ENCODE measurements at regions not wholly inside any gene's neighbourhood (a gene's known extent, or its start where the extent isn't known, plus 50 kb on each side); places are given as distances from the start of the nearest gene placed in this dataset.

GRCh38 chr3:132198516-132198915 is 118.7 kb upstream of the ACP3 start:
- no peak overlapping the region for H3K27ac ChIP-seq
- no peaks in the 10 kb centered on the region for H3K4me1 ChIP-seq (replicated peaks in 1 of 2)
- in situ Hi-C loops (cut with MboI; ENCODE audit: low pct_unique_long_range_greater_than_20kb in 2 of 9, low sequenced_read_pairs in 9 of 9, unreplicated experiment in 9 of 9) = loop anchor here in 4 of 9 experiments (25.0 kb wide), 4 partner anchors 161 to 1161 kb away; partner anchors contain the start of genes ASTE1 (in 1 of the 4), CPNE4 (in 1 of the 4) and NEK11 (in 1 of the 4)
- peak in 4 of 8 experiments; percentile 22 to 77 (median 73) for ATAC-seq (replicated peaks in 6 of 8)
- no peak overlapping the region for H3K4me3 ChIP-seq

GRCh38 chr3:132199451-132199850 is 117.8 kb upstream of the ACP3 start:
- no peak for ATAC-seq (replicated peaks in 6 of 8)

GRCh38 chr3:132202586-132202985 is 114.6 kb upstream of the ACP3 start:
- in situ Hi-C loops (cut with MboI; ENCODE audit: low pct_unique_long_range_greater_than_20kb in 2 of 9, low sequenced_read_pairs in 9 of 9, unreplicated experiment in 9 of 9) = no loop called here
- WGBS, 10 experiments = 48 to 100% (median 90%) methylated on average over 3 of the region's 3 CpGs; no CpG with 5 or more reads in 4 of the 10 experiments
- ATAC-seq (replicated peaks in 6 of 8) = no peak
- Histone ChIP-seq H3K27ac (no peak overlapping the region), H3K4me3 (no peak overlapping the region), H3K4me1 (replicated peaks in 1 of 2) (no peaks in the 10 kb centered on the region)

More at GRCh38 chr3:132199451-132199850, 117.8 kb upstream of the ACP3 start:
- Histone ChIP-seq H3K4me1 (replicated peaks in 1 of 2) (no peaks in the 10 kb centered on the region), H3K27ac (no peak overlapping the region), H3K4me3 (no peak overlapping the region)
- in situ Hi-C loops (cut with MboI; ENCODE audit: low pct_unique_long_range_greater_than_20kb in 2 of 9, low sequenced_read_pairs in 9 of 9, unreplicated experiment in 9 of 9) = loop anchor here in 4 of 9 experiments (25.0 kb wide), 4 partner anchors 162 to 1162 kb away; partner anchors contain the start of genes ASTE1 (in 1 of the 4), CPNE4 (in 1 of the 4) and NEK11 (in 1 of the 4)
- WGBS, 10 experiments = 0 to 60% (median 32%) methylated on average over 1 of the region's 1 CpG; no CpG with 5 or more reads in 6 of the 10 experiments

- 0 to 100% (median 73%) methylated on average over 1 to 3 of the region's 3 CpGs; no CpG with 5 or more reads in 2 of the 10 experiments for WGBS, 10 experiments
- in situ Hi-C loops (cut with MboI; ENCODE audit: low pct_unique_long_range_greater_than_20kb in 2 of 9, low sequenced_read_pairs in 9 of 9, unreplicated experiment in 9 of 9) = no loop called here
- ATAC-seq (replicated peaks in 6 of 8) = no peak
- no peak overlapping the region for H3K4me3 ChIP-seq
- no peaks in the 10 kb centered on the region for H3K4me1 ChIP-seq (replicated peaks in 1 of 2)
- no peak overlapping the region for H3K27ac ChIP-seq
These were observed 113.2 kb upstream of the ACP3 start for GRCh38 chr3:132203889-132204596.

- in situ Hi-C loops (cut with MboI; ENCODE audit: low pct_unique_long_range_greater_than_20kb in 2 of 9, low sequenced_read_pairs in 9 of 9, unreplicated experiment in 9 of 9) = no loop called here
- no peak overlapping the region for H3K27ac ChIP-seq
- ATAC-seq (replicated peaks in 6 of 8) = no peak
- H3K4me1 ChIP-seq (replicated peaks in 1 of 2) = no peaks in the 10 kb centered on the region
- no peak overlapping the region for H3K4me3 ChIP-seq
These were observed 111.6 kb upstream of the ACP3 start for GRCh38 chr3:132205609-132206008.

GRCh38 chr3:132209855-132210254 is 107.4 kb upstream of the ACP3 start:
- no peaks in the 10 kb centered on the region for H3K4me1 ChIP-seq (replicated peaks in 1 of 2)
- H3K4me3 ChIP-seq = no peak overlapping the region
- no peak overlapping the region for H3K27ac ChIP-seq
- in situ Hi-C loops (cut with MboI; ENCODE audit: low pct_unique_long_range_greater_than_20kb in 2 of 9, low sequenced_read_pairs in 9 of 9, unreplicated experiment in 9 of 9) = no loop called here
- no peak for ATAC-seq (replicated peaks in 6 of 8)

GRCh38 chr3:132210476-132211346 is 106.5 kb upstream of the ACP3 start:
- Histone ChIP-seq H3K27ac (no peak overlapping the region), H3K4me3 (no peak overlapping the region), H3K4me1 (replicated peaks in 1 of 2) (no peaks in the 10 kb centered on the region)
- WGBS, 10 experiments = 19 to 77% (median 44%) methylated on average over 3 to 9 of the region's 9 CpGs; no CpG with 5 or more reads in 1 of the 10 experiments
- in situ Hi-C loops (cut with MboI; ENCODE audit: low pct_unique_long_range_greater_than_20kb in 2 of 9, low sequenced_read_pairs in 9 of 9, unreplicated experiment in 9 of 9) = no loop called here
- peak in 4 of 8 experiments; percentile 26 to 50 (median 40) for ATAC-seq (replicated peaks in 6 of 8)

GRCh38 chr3:132211896-132212295 is 105.3 kb upstream of the ACP3 start:
- Histone ChIP-seq H3K4me1 (replicated peaks in 1 of 2) (no peaks in the 10 kb centered on the region), H3K4me3 (no peak overlapping the region), H3K27ac (no peak overlapping the region)
- in situ Hi-C loops (cut with MboI; ENCODE audit: low pct_unique_long_range_greater_than_20kb in 2 of 9, low sequenced_read_pairs in 9 of 9, unreplicated experiment in 9 of 9) = no loop called here
- peak in 2 of 8 experiments; percentile 22 to 49 for ATAC-seq (replicated peaks in 6 of 8)

GRCh38 chr3:132218817-132219755 is 98.1 kb upstream of the ACP3 start:
- Histone ChIP-seq H3K27ac (no peak overlapping the region), H3K4me3 (no peak overlapping the region), H3K4me1 (replicated peaks in 1 of 2) (no peaks in the 10 kb centered on the region)
- ATAC-seq (replicated peaks in 6 of 8) = no peak
- WGBS, 10 experiments = 0 to 100% (median 48%) methylated on average over 1 to 3 of the region's 3 CpGs; no CpG with 5 or more reads in 1 of the 10 experiments
- in situ Hi-C loops (cut with MboI; ENCODE audit: low pct_unique_long_range_greater_than_20kb in 2 of 9, low sequenced_read_pairs in 9 of 9, unreplicated experiment in 9 of 9) = no loop called here

- Histone ChIP-seq H3K4me3 (no peak overlapping the region), H3K27ac (no peak overlapping the region), H3K4me1 (replicated peaks in 1 of 2) (no peaks in the 10 kb centered on the region)
- ATAC-seq (replicated peaks in 6 of 8) = no peak
- in situ Hi-C loops (cut with MboI; ENCODE audit: low pct_unique_long_range_greater_than_20kb in 2 of 9, low sequenced_read_pairs in 9 of 9, unreplicated experiment in 9 of 9) = no loop called here
- 0 to 92% (median 38%) methylated on average over 1 to 4 of the region's 4 CpGs; no CpG with 5 or more reads in 2 of the 10 experiments for WGBS, 10 experiments
These were observed 96.2 kb upstream of the ACP3 start for GRCh38 chr3:132220986-132221385.

GRCh38 chr3:132222868-132223538 is 94.2 kb upstream of the ACP3 start:
- WGBS, 10 experiments = 33 to 100% (median 74%) methylated on average over 1 to 4 of the region's 6 CpGs; no CpG with 5 or more reads in 2 of the 10 experiments
- in situ Hi-C loops (cut with MboI; ENCODE audit: low pct_unique_long_range_greater_than_20kb in 2 of 9, low sequenced_read_pairs in 9 of 9, unreplicated experiment in 9 of 9) = no loop called here
- H3K4me1 ChIP-seq (replicated peaks in 1 of 2) = no peaks in the 10 kb centered on the region

GRCh38 chr3:132225664-132226063 is 91.5 kb upstream of the ACP3 start:
- H3K4me1 ChIP-seq (replicated peaks in 1 of 2) = no peaks in the 10 kb centered on the region
- in situ Hi-C loops (cut with MboI; ENCODE audit: low pct_unique_long_range_greater_than_20kb in 2 of 9, low sequenced_read_pairs in 9 of 9, unreplicated experiment in 9 of 9) = no loop called here
- 29 to 100% (median 56%) methylated on average over 1 to 2 of the region's 2 CpGs; no CpG with 5 or more reads in 3 of the 10 experiments for WGBS, 10 experiments
- no peak for ATAC-seq (replicated peaks in 6 of 8)
- no peak overlapping the region for H3K4me3 ChIP-seq
- H3K27ac ChIP-seq = no peak overlapping the region

More at GRCh38 chr3:132222868-132223538, 94.2 kb upstream of the ACP3 start:
- no peak overlapping the region for H3K27ac ChIP-seq
- ATAC-seq (replicated peaks in 6 of 8) = peak in 1 of 8 experiments; percentile 45
- no peak overlapping the region for H3K4me3 ChIP-seq

Data from motor neuron (in vitro differentiated cells).